A673 (cell line): ENCODE measurements at regions not wholly inside any gene's neighbourhood (a gene's known extent, or its start where the extent isn't known, plus 50 kb on each side); places are given as distances from the start of the nearest gene placed in this dataset.

Experiments used
- BruUV-seq: library from RNA; stranded (reverse); fragments of 400-500 nt; replicated peaks from 2 replicates; lab custom pipeline; 2021; lab: Mats Ljungman, UMichigan
- CTCF ChIA-PET: fragments of 300-600 bp; sonication (Branson Sonifier 250); formaldehyde crosslinking; loops from one replicate; lab custom pipeline; 2022; ENCODE audit warnings: antibody characterized with exemption; lab: Charles Lee
- POLR2A ChIA-PET: fragments of 300-600 bp; sonication (Branson Sonifier 250); formaldehyde crosslinking; loops from one replicate; lab custom pipeline; 2022; ENCODE audit warnings: antibody characterized with exemption; ENCODE audit not compliant: low non-redundant PET; lab: Charles Lee
- DNase-seq: peaks from one replicate; pipeline ENCODE4 v3.0.0-alpha.2; 2015; ENCODE audit warnings: low spot score
- H3K27ac ChIP-seq: fragments of 200-600 bp; sonication (generic); 2 replicates; pipeline ENCODE4 v1.5.1; 2016; ENCODE audit warnings: mixed run types, low read depth, mild to moderate bottlenecking, mixed read lengths, antibody characterized with exemption, low read length; ENCODE audit not compliant: poor library complexity, severe bottlenecking
- H3K27me3 ChIP-seq: fragments of 200-600 bp; sonication (generic); replicated peaks from 2 replicates; pipeline ENCODE4 v1.6.1; 2017; ENCODE audit warnings: mixed run types, low read depth, mild to moderate bottlenecking, mixed read lengths, antibody characterized with exemption, low read length; ENCODE audit not compliant: insufficient read depth, poor library complexity
- H3K36me3 ChIP-seq: fragments of 200-600 bp; sonication (generic); 2 replicates; pipeline ENCODE4 v1.6.1; 2016; ENCODE audit warnings: mixed run types, mild to moderate bottlenecking, mixed read lengths, antibody characterized with exemption, low read length; ENCODE audit not compliant: insufficient read depth, poor library complexity, severe bottlenecking
- H3K4me1 ChIP-seq: fragments of 200-600 bp; sonication (generic); 2 replicates; pipeline ENCODE4 v1.6.1; 2017; ENCODE audit warnings: mixed run types, mild to moderate bottlenecking, mixed read lengths, antibody characterized with exemption, low read length; ENCODE audit not compliant: insufficient read depth, poor library complexity, severe bottlenecking
- H3K4me3 ChIP-seq: fragments of 200-600 bp; sonication (generic); 2 replicates; pipeline ENCODE4 v1.5.1; 2016; ENCODE audit warnings: low read depth, mixed run types, mild to moderate bottlenecking, mixed read lengths, low read length; ENCODE audit not compliant: poor library complexity, severe bottlenecking
- H3K9me3 ChIP-seq: fragments of 200-600 bp; sonication (generic); 2 replicates; pipeline ENCODE4 v1.6.1; 2016; ENCODE audit warnings: mixed run types, low read depth, mild to moderate bottlenecking, mixed read lengths, antibody characterized with exemption, low read length; ENCODE audit not compliant: poor library complexity, severe bottlenecking
- CTCF ChIP-seq: fragments of 300-800, 200-600 bp; sonication (generic); conservative IDR thresholded peaks from 2 replicates; pipeline ENCODE4 v1.5.1; 2017; ENCODE audit warnings: low read depth, mild to moderate bottlenecking, antibody characterized with exemption, low read length, moderate library complexity, mixed read lengths
- EZH2 ChIP-seq: fragments of 200-600 bp; sonication (generic); IDR thresholded peaks from 2 replicates; pipeline ENCODE4 v1.6.1; 2017; ENCODE audit warnings: borderline replicate concordance, low read depth, mild to moderate bottlenecking, mixed read lengths, antibody characterized with exemption, low read length; ENCODE audit not compliant: poor library complexity, severe bottlenecking
- intact Hi-C: fragments of 100-400 bp; cut with micrococcal nuclease; formaldehyde crosslinking; loops from one replicate; pipeline ENCODE4 v1.10.0; 2022; ENCODE audit not compliant: unreplicated experiment

GRCh38 chr6:44696686-44697085, 309.2 kb downstream of the CDC5L start:
- Histone ChIP-seq H3K4me3 (no peak overlapping the region), H3K27me3 (no peaks in the 10 kb centered on the region), H3K4me1 (no peaks in the 10 kb centered on the region), H3K9me3 (no peaks in the 10 kb centered on the region), H3K36me3 (no peaks in the 10 kb centered on the region), H3K27ac (no peak overlapping the region)
- BruUV-seq: no TSS peak
- intact Hi-C loops: no loop called here
- CTCF ChIA-PET: no interaction called here
- TF ChIP-seq CTCF: no peak
- no peak for TF ChIP-seq EZH2
- DNase-seq: no peak
- POLR2A ChIA-PET: interaction anchor here (0.6 kb wide), 1 partner anchor 105 kb away, joined by 3 read pairs; no protein-coding TSS in a partner anchor

GRCh38 chr6:44697327-44697726, 309.8 kb downstream of the CDC5L start:
- no TSS peak for BruUV-seq
- ChIA-PET POLR2A (no interaction called here), CTCF (no interaction called here)
- no peaks in the 10 kb centered on the region for H3K4me1 ChIP-seq
- no peaks in the 10 kb centered on the region for H3K9me3 ChIP-seq
- intact Hi-C loops: no loop called here
- H3K4me3 ChIP-seq: no peak overlapping the region
- H3K36me3 ChIP-seq: no peaks in the 10 kb centered on the region
- H3K27ac ChIP-seq: no peak overlapping the region
- no peaks in the 10 kb centered on the region for H3K27me3 ChIP-seq
- TF ChIP-seq CTCF: no peak
- no peak for TF ChIP-seq EZH2
- no peak for DNase-seq

GRCh38 chr6:44698602-44699001, 311.1 kb downstream of the CDC5L start:
- POLR2A ChIA-PET: no interaction called here
- intact Hi-C loops: no loop called here
- Histone ChIP-seq H3K27ac (no peak overlapping the region), H3K9me3 (no peaks in the 10 kb centered on the region), H3K4me3 (no peak overlapping the region), H3K4me1 (no peaks in the 10 kb centered on the region), H3K27me3 (no peaks in the 10 kb centered on the region), H3K36me3 (no peaks in the 10 kb centered on the region)
- no TSS peak for BruUV-seq
- no peak for DNase-seq
- CTCF ChIA-PET: no interaction called here
- TF ChIP-seq CTCF (no peak), EZH2 (no peak)
